Mesenchymal stem cell (in vitro differentiated cells and primary cell): ENCODE measurements at regions not wholly inside any gene's neighbourhood (a gene's known extent, or its start where the extent isn't known, plus 50 kb on each side); places are given as distances from the start of the nearest gene placed in this dataset.

ENCODE experiments used
- DNase-seq: peaks from one replicate; pipeline ENCODE4 v3.0.0-alpha.2; 2013
- H2AFZ ChIP-seq: one replicate; pipeline ENCODE4 v1.6.1; 2013; ENCODE audit warnings: low read depth, mild to moderate bottlenecking, control low read depth, inconsistent platforms, low read length, moderate library complexity
- H2AK5ac ChIP-seq: 2 replicates; pipeline ENCODE4 v1.6.1; 2013; ENCODE audit warnings: low read length, moderate library complexity, mild to moderate bottlenecking, inconsistent platforms; ENCODE audit not compliant: severe bottlenecking
- H2BK120ac ChIP-seq: one replicate; pipeline ENCODE4 v1.6.1; 2013; ENCODE audit warnings: low read depth, mild to moderate bottlenecking, inconsistent platforms, low read length, moderate library complexity
- H2BK12ac ChIP-seq, 2 experiments: one replicate each; pipeline ENCODE4 v1.6.1; 2013; ENCODE audit warnings: inconsistent platforms in 2 of 2, low read length in 2 of 2, mild to moderate bottlenecking in 2 of 2, moderate library complexity in 2 of 2, control low read depth in 1 of 2
- H2BK15ac ChIP-seq: one replicate; pipeline ENCODE4 v1.6.1; 2013; ENCODE audit warnings: mild to moderate bottlenecking, low read depth, inconsistent platforms; ENCODE audit not compliant: poor library complexity, severe bottlenecking
- H2BK5ac ChIP-seq: 2 replicates; pipeline ENCODE4 v1.6.1; 2013; ENCODE audit warnings: low read depth, mild to moderate bottlenecking, low read length, control low read depth, inconsistent platforms; ENCODE audit not compliant: poor library complexity, severe bottlenecking
- H3K14ac ChIP-seq, 2 experiments: one replicate each; pipeline ENCODE4 v1.6.1; 2013; ENCODE audit warnings: inconsistent platforms in 2 of 2, low read length in 2 of 2, control low read depth in 1 of 2, mild to moderate bottlenecking in 1 of 2, moderate library complexity in 1 of 2
- H3K18ac ChIP-seq, 2 experiments: one replicate each; pipeline ENCODE4 v1.6.1; 2013; ENCODE audit warnings: inconsistent platforms in 2 of 2, low read length in 2 of 2, control low read depth in 1 of 2, low read depth in 1 of 2, mild to moderate bottlenecking in 1 of 2
- H3K23ac ChIP-seq, 2 experiments: one replicate each; pipeline ENCODE4 v1.6.1; 2013; ENCODE audit warnings: inconsistent platforms in 2 of 2, low read length in 2 of 2, mild to moderate bottlenecking in 2 of 2, moderate library complexity in 2 of 2, control low read depth in 1 of 2
- H3K27ac ChIP-seq: 2 replicates; pipeline ENCODE4 v1.5.1; 2013; ENCODE audit warnings: mild to moderate bottlenecking, moderate library complexity, low read length, control low read depth, inconsistent platforms; ENCODE audit not compliant: poor library complexity, severe bottlenecking
- H3K27me3 ChIP-seq, 2 experiments: 2 replicates each; pipeline versions ENCODE4 v1.6.1 to v1.7.0; 2013; ENCODE audit warnings: low read length in 2 of 2, mild to moderate bottlenecking in 2 of 2, moderate library complexity in 2 of 2, control low read depth in 1 of 2, inconsistent platforms in 1 of 2; ENCODE audit not compliant: control insufficient read depth in 1 of 2, insufficient read depth in 1 of 2
- H3K36me3 ChIP-seq, 2 experiments: 2 replicates each; pipeline versions ENCODE4 v1.6.1 to v1.7.0; 2013; ENCODE audit warnings: low read length in 2 of 2, control low read depth in 1 of 2, inconsistent platforms in 1 of 2, low read depth in 1 of 2, mild to moderate bottlenecking in 1 of 2; ENCODE audit not compliant: insufficient read depth in 2 of 2, control insufficient read depth in 1 of 2
- H3K4ac ChIP-seq, 2 experiments: one replicate each; pipeline ENCODE4 v1.6.1; 2013; ENCODE audit warnings: inconsistent platforms in 2 of 2, low read length in 2 of 2, mild to moderate bottlenecking in 2 of 2, moderate library complexity in 2 of 2, control low read depth in 1 of 2, low read depth in 1 of 2
- H3K4me1 ChIP-seq: 2 replicates; pipeline ENCODE4 v1.6.1; 2013; ENCODE audit warnings: low read depth, low read length, control low read depth; ENCODE audit not compliant: control insufficient read depth, insufficient read depth
- H3K4me2 ChIP-seq: 2 replicates; pipeline ENCODE4 v1.6.1; 2013; ENCODE audit warnings: low read length, mild to moderate bottlenecking, inconsistent platforms; ENCODE audit not compliant: poor library complexity, severe bottlenecking
- H3K4me3 ChIP-seq, 2 experiments: 2 replicates each; pipeline versions ENCODE4 v1.5.1 to v1.7.0; 2013; ENCODE audit warnings: low read length in 2 of 2, mild to moderate bottlenecking in 2 of 2, control low read depth in 1 of 2, low read depth in 1 of 2; ENCODE audit not compliant: insufficient read depth in 1 of 2
- H3K79me1 ChIP-seq: replicated peaks from 2 replicates; pipeline ENCODE4 v1.6.1; 2013; ENCODE audit warnings: mild to moderate bottlenecking, control low read depth, low read length, inconsistent platforms; ENCODE audit not compliant: poor library complexity, severe bottlenecking
- H3K9ac ChIP-seq: 2 replicates; pipeline ENCODE4 v1.7.0; 2013; ENCODE audit warnings: mild to moderate bottlenecking, low read length, moderate library complexity
- H3K9me3 ChIP-seq: 2 replicates; pipeline ENCODE4 v1.7.0; 2013; ENCODE audit warnings: mild to moderate bottlenecking, low read length; ENCODE audit not compliant: control insufficient read depth
- H4K8ac ChIP-seq: one replicate; pipeline ENCODE4 v1.6.1; 2013; ENCODE audit warnings: inconsistent platforms, mild to moderate bottlenecking, low read length, moderate library complexity
- H4K91ac ChIP-seq: one replicate; pipeline ENCODE4 v1.6.1; 2013; ENCODE audit warnings: mild to moderate bottlenecking, low read length, inconsistent platforms
- WGBS: methylation state at CpG from one replicate; pipeline ENCODE4 v1.1.7; 2013; ENCODE audit warnings: mixed read lengths; 5-methylcytosine and 5-hydroxymethylcytosine counted together

GRCh38 chr9:96033896-96034295, 158.4 kb downstream of the ERCC6L2 start:
- no peak overlapping the region for H3K23ac ChIP-seq
- no peak overlapping the region for H3K4me3 ChIP-seq
- H2BK120ac ChIP-seq, result no peak overlapping the region
- H4K91ac ChIP-seq, result no peak overlapping the region
- no peaks in the 10 kb centered on the region for H3K79me1 ChIP-seq
- no peaks in the 10 kb centered on the region for H3K4me1 ChIP-seq
- H3K27ac ChIP-seq, result no peak overlapping the region
- H3K18ac ChIP-seq, result no peak overlapping the region
- no peak overlapping the region for H2AK5ac ChIP-seq
- WGBS, result 93% methylated on average over 10 of the region's 10 CpGs
- H3K4ac ChIP-seq, result no peak overlapping the region
- DNase-seq, result no peak
- H3K9ac ChIP-seq, result no peak overlapping the region
- no peak overlapping the region for H3K14ac ChIP-seq
- H4K8ac ChIP-seq, result no peak overlapping the region
- no peak overlapping the region for H2BK15ac ChIP-seq
- H2BK5ac ChIP-seq, result no peak overlapping the region
- H2AFZ ChIP-seq, result no peak overlapping the region
- H3K9me3 ChIP-seq, result peaks cover 12% of the 10 kb centered on the region
- no peaks in the 10 kb centered on the region for H3K36me3 ChIP-seq
- peaks cover 16 to 20% of the 10 kb centered on the region in 2 experiments for H3K27me3 ChIP-seq
- no peak overlapping the region for H3K4me2 ChIP-seq
- no peak overlapping the region for H2BK12ac ChIP-seq

DNA sequence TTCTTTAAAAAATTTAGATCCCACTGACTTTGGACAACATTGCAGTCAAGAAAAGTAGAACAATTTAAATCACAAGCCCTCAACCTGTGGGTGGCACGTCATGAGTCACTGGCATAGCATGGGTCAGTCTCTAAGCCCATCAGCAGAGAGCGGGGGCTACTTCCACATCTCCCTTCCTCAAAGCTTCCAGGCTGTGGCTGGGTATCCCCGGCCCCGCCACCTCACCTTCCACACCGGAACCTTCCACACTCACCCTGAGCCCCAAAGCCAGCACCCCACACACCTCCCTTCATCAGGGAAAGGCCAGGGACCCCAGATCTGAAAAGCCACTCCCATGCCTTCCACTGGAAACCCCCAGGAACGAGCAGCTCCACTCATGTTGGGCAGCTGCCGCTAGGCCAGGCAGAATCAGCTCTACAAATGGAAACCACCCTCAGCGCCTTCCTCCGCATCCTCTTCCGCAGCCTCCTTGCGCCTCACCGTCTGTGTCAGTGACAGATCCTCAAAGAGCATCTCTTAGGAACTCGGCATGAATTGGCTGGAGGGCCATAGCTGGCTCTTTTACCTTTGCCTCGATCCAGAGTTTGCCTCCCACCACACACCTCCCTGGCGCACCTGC, 156.5 kb downstream of the ERCC6L2 start:
- no peaks in the 10 kb centered on the region for H3K36me3 ChIP-seq
- H2AK5ac ChIP-seq, result no peak overlapping the region
- no peak overlapping the region for H3K9ac ChIP-seq
- H2AFZ ChIP-seq, result no peak overlapping the region
- H2BK5ac ChIP-seq, result no peak overlapping the region
- peaks cover 9% of the 10 kb centered on the region for H3K4me1 ChIP-seq
- no peak overlapping the region for H4K8ac ChIP-seq
- H3K79me1 ChIP-seq, result no peaks in the 10 kb centered on the region
- no peak overlapping the region for H3K18ac ChIP-seq
- peaks cover 4% of the 10 kb centered on the region for H3K9me3 ChIP-seq
- no peak overlapping the region for H3K4me3 ChIP-seq
- DNase-seq, result no peak
- no peak overlapping the region for H3K23ac ChIP-seq
- H3K4ac ChIP-seq, result no peak overlapping the region
- no peak overlapping the region for H2BK15ac ChIP-seq
- 92% methylated on average over 15 of the region's 15 CpGs for WGBS
- no peak overlapping the region for H3K27ac ChIP-seq
- H3K4me2 ChIP-seq, result no peak overlapping the region
- peaks cover 31 to 35% of the 10 kb centered on the region in 2 experiments for H3K27me3 ChIP-seq
- H4K91ac ChIP-seq, result no peak overlapping the region
- no peak overlapping the region for H3K14ac ChIP-seq
- H2BK120ac ChIP-seq, result no peak overlapping the region
- no peak overlapping the region for H2BK12ac ChIP-seq

GRCh38 chr9:96031366-96031824, 155.9 kb downstream of the ERCC6L2 start:
- Histone ChIP-seq H2BK15ac (no peak overlapping the region), H3K36me3 (no peaks in the 10 kb centered on the region), H3K14ac (no peak overlapping the region), H3K4me3 (no peak overlapping the region), H3K23ac (no peak overlapping the region), H3K4me2 (no peak overlapping the region), H3K79me1 (no peaks in the 10 kb centered on the region), H3K4me1 (peaks cover 13% of the 10 kb centered on the region), H2BK5ac (no peak overlapping the region), H3K27ac (no peak overlapping the region), H3K18ac (no peak overlapping the region), H4K8ac (no peak overlapping the region), H3K4ac (no peak overlapping the region), H3K9me3 (peaks cover 3% of the 10 kb centered on the region), H2AK5ac (no peak overlapping the region), H2BK12ac (no peak overlapping the region), H3K27me3 (peaks cover 37 to 42% of the 10 kb centered on the region in 2 experiments), H2AFZ (no peak overlapping the region), H3K9ac (no peak overlapping the region), H4K91ac (no peak overlapping the region), H2BK120ac (no peak overlapping the region)
- DNase-seq, result peak; percentile 24
- WGBS, result 75% methylated on average over 6 of the region's 6 CpGs

DNA sequence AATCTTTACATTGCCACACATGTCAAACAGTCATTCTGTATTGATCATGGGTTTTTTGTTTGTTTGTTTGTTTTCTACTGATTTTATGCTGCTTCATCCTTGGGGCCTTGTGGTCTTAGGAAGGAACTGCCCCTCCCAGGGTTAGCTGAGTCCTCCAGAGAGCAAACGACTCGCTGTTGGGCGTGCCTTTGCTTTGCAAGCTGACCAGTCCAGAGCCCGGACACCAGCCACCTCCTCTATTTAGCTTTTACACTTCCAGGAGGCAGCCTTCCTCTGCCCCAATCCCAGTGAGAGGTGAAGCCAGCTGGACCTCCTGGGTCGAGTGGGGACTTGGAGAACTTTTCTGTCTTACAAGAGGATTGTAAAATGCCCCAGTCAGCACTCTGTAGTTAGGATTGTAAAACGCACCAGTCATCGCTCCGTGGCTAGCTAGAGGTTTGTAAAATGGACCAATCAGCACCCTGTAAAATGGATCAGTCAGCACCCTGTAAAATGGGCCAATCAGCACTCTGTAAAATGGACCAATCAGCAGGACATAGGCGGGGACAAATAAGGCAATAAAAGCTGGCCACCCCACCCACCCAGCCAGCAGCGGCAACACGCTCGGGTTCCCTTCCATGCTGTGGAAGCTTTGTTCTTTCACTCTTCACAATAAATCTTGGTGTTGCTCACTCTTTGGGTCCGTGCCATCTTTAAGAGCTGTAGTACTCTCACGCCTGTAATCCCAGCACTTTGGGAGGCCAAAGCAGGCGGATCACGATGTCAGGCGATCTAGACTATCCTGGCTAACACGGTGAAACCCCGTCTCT, 154.4 kb downstream of the ERCC6L2 start:
- Histone ChIP-seq H3K18ac (no peak overlapping the region), H3K23ac (no peak overlapping the region), H2BK15ac (no peak overlapping the region), H3K9ac (no peak overlapping the region), H2AFZ (no peak overlapping the region), H4K8ac (no peak overlapping the region), H3K4me2 (no peak overlapping the region), H3K14ac (no peak overlapping the region), H3K4ac (no peak overlapping the region), H2AK5ac (no peak overlapping the region), H3K27ac (no peak overlapping the region), H3K9me3 (no peaks in the 10 kb centered on the region), H3K79me1 (no peaks in the 10 kb centered on the region), H2BK5ac (no peak overlapping the region), H3K27me3 (peaks cover 52 to 56% of the 10 kb centered on the region in 2 experiments), H2BK12ac (no peak overlapping the region), H4K91ac (no peak overlapping the region), H3K36me3 (no peaks in the 10 kb centered on the region), H2BK120ac (no peak overlapping the region), H3K4me3 (no peak overlapping the region), H3K4me1 (peaks cover 14% of the 10 kb centered on the region)
- 94% methylated on average over 18 of the region's 19 CpGs for WGBS
- DNase-seq, result no peak
